ENCODE measurements at regions not wholly inside any gene's neighbourhood (a gene's known extent, or its start where the extent isn't known, plus 50 kb on each side); places are given as distances from the start of the nearest gene placed in this dataset.

GRCh38 chr4:111821342-111821741 lies 323.9 kb upstream of the FAM241A start (continued):
- no peak for TF ChIP-seq NPAS2 (CRISPR knock-in tag; IDR thresholded peaks at IDR 0.05; ENCODE audit: borderline replicate concordance)

GRCh38 chr4:111836601-111837000 lies 308.7 kb upstream of the FAM241A start:
- 62% methylated on average over 3 of the region's 3 CpGs for WGBS (ENCODE audit: missing lambda C conversion rate)
- Histone ChIP-seq H3K4me3 (no peak overlapping the region), H3K4me2 (no peak overlapping the region), H3K27ac (no peak overlapping the region), H3K9me3 (no peaks in the 10 kb centered on the region), H3K4me1 (no peaks in the 10 kb centered on the region)
- ATAC-seq: no peak
- ChIA-PET CTCF (no interaction called here), POLR2A (no interaction called here)
- TF ChIP-seq FOSB (CRISPR knock-in tag; IDR thresholded peaks at IDR 0.05) (no peak), USF2 (IDR thresholded peaks at IDR 0.05) (no peak), ZSCAN20 (CRISPR knock-in tag; IDR thresholded peaks at IDR 0.05) (no peak), JUN (IDR thresholded peaks at IDR 0.05) (no peak), RNF2 (IDR thresholded peaks at IDR 0.05; ENCODE audit: borderline replicate concordance, low read depth) (no peak)
- no peak for DNase-seq (ENCODE audit: low read depth in 1 of 2, low spot score in 1 of 2)
- FAIRE-seq: no peak

- Histone ChIP-seq H3K9me3 (no peaks in the 10 kb centered on the region), H3K27ac (no peak overlapping the region), H3K4me2 (no peak overlapping the region), H3K4me1 (no peaks in the 10 kb centered on the region), H3K4me3 (no peak overlapping the region)
- 26% methylated on average over 2 of the region's 2 CpGs for WGBS (ENCODE audit: missing lambda C conversion rate)
- ATAC-seq (no peak), DNase-seq (ENCODE audit: low read depth in 1 of 2, low spot score in 1 of 2) (no peak), FAIRE-seq (no peak)
- ChIA-PET CTCF (interaction anchor here (1.0 kb wide), 1 partner anchor 14 kb away, joined by 3 read pairs; no protein-coding TSS in a partner anchor), POLR2A (no interaction called here)
- TF ChIP-seq EHMT2 (IDR thresholded peaks at IDR 0.05; ENCODE audit: low read depth) (no peak), ZNF302 (CRISPR knock-in tag; IDR thresholded peaks at IDR 0.05) (no peak), MAZ (IDR thresholded peaks at IDR 0.05; ENCODE audit: borderline replicate concordance, low read depth, low read length) (no peak), POLR2AphosphoS2 (conservative IDR thresholded peaks at IDR 0.05; ENCODE audit: low read length) (no peak), CTCF (IDR thresholded peaks at IDR 0.05) (no peak), PBX3 (IDR thresholded peaks at IDR 0.05) (no peak), MAX (IDR thresholded peaks at IDR 0.05) (no peak), POLR2A (IDR thresholded peaks at IDR 0.05; ENCODE audit: low read length) (no peak), ZC3H11A (IDR thresholded peaks at IDR 0.05) (no peak)
These were observed 307.5 kb upstream of the FAM241A start for GRCh38 chr4:111837761-111838160.

- WGBS (ENCODE audit: missing lambda C conversion rate): 32% methylated on average over 4 of the region's 4 CpGs
- Histone ChIP-seq H3K4me2 (no peak overlapping the region), H3K4me3 (no peak overlapping the region), H3K9me3 (no peaks in the 10 kb centered on the region), H3K27ac (no peak overlapping the region), H3K4me1 (no peaks in the 10 kb centered on the region)
- no peak for ATAC-seq
- TF ChIP-seq SMC3 (IDR thresholded peaks at IDR 0.05): no peak
- TF ChIP-seq TP53 (CRISPR knock-in tag; IDR thresholded peaks at IDR 0.05): no peak
- TF ChIP-seq FOXS1 (CRISPR knock-in tag; IDR thresholded peaks at IDR 0.05): no peak
- no peak for TF ChIP-seq SREBF2 (IDR thresholded peaks at IDR 0.05)
- TF ChIP-seq HOXA7 (CRISPR knock-in tag; IDR thresholded peaks at IDR 0.05): no peak
- TF ChIP-seq HES2 (IDR thresholded peaks at IDR 0.05): no peak
- TF ChIP-seq KDM5A (IDR thresholded peaks at IDR 0.05): no peak
- TF ChIP-seq ELK1 (IDR thresholded peaks at IDR 0.05; ENCODE audit: low read depth, low read length): no peak
- no peak for TF ChIP-seq MAFK (IDR thresholded peaks at IDR 0.05; ENCODE audit: partially characterized antibody)
- no peak for FAIRE-seq
- DNase-seq (ENCODE audit: low read depth in 1 of 2, low spot score in 1 of 2): no peak
- CTCF ChIA-PET: interaction anchor here (0.7 to 1.3 kb wide), 4 partner anchors 13 to 1191 kb away, joined by 3 to 4 read pairs (median 3); no protein-coding TSS in a partner anchor
- POLR2A ChIA-PET: no interaction called here
These were observed 306.8 kb upstream of the FAM241A start for GRCh38 chr4:111838406-111838930.
